Hepatocyte (in vitro differentiated cells): ENCODE measurements at regions not wholly inside any gene's neighbourhood (a gene's known extent, or its start where the extent isn't known, plus 50 kb on each side); places are given as distances from the start of the nearest gene placed in this dataset.

Experiments
- DNase-seq: peaks from one replicate; pipeline ENCODE4 v3.0.0-alpha.2; 2016; ENCODE audit warnings: low spot score
- H2AFZ ChIP-seq: fragments of 200-600 bp; sonication (generic); 2 replicates; pipeline ENCODE4 v1.6.0; 2016; ENCODE audit warnings: antibody characterized with exemption, mild to moderate bottlenecking
- H3K27ac ChIP-seq: fragments of 200-600 bp; sonication (generic); 2 replicates; pipeline ENCODE4 v1.5.1; 2016; ENCODE audit warnings: mild to moderate bottlenecking
- H3K27me3 ChIP-seq: fragments of 200-600 bp; sonication (generic); 2 replicates; pipeline ENCODE4 v1.6.1; 2016
- H3K36me3 ChIP-seq: fragments of 200-600 bp; sonication (generic); replicated peaks from 2 replicates; pipeline ENCODE4 v1.5.1; 2016; ENCODE audit warnings: low read depth; ENCODE audit not compliant: insufficient read depth
- H3K4me1 ChIP-seq: fragments of 200-600 bp; sonication (generic); 2 replicates; pipeline ENCODE4 v1.5.1; 2016; ENCODE audit warnings: mild to moderate bottlenecking, moderate library complexity; ENCODE audit not compliant: insufficient read depth
- H3K4me2 ChIP-seq: fragments of 200-600 bp; sonication (generic); 2 replicates; pipeline ENCODE4 v1.6.0; 2016
- H3K4me3 ChIP-seq: fragments of 200-600 bp; sonication (generic); 2 replicates; pipeline ENCODE4 v1.5.1; 2016; ENCODE audit warnings: mild to moderate bottlenecking
- H3K79me2 ChIP-seq: fragments of 200-600 bp; sonication (generic); 2 replicates; pipeline ENCODE4 v1.6.0; 2017; ENCODE audit warnings: mild to moderate bottlenecking
- H3K9me2 ChIP-seq: fragments of 200-600 bp; sonication (generic); replicated peaks from 2 replicates; pipeline ENCODE4 v1.6.0; 2017; ENCODE audit warnings: mild to moderate bottlenecking; ENCODE audit not compliant: insufficient read depth
- H3K9me3 ChIP-seq: fragments of 200-600 bp; sonication (generic); 2 replicates; pipeline ENCODE4 v1.5.1; 2016; ENCODE audit warnings: low read depth, mild to moderate bottlenecking
- H4K20me1 ChIP-seq: fragments of 200-600 bp; sonication (generic); 2 replicates; pipeline ENCODE4 v1.6.0; 2016; ENCODE audit warnings: mild to moderate bottlenecking; ENCODE audit not compliant: insufficient read depth, poor library complexity, severe bottlenecking
- CTCF ChIP-seq: fragments of 200-600 bp; sonication (generic); IDR thresholded peaks from 2 replicates; pipeline ENCODE4 v1.5.1; 2016; ENCODE audit warnings: antibody characterized with exemption, mild to moderate bottlenecking; ENCODE audit not compliant: poor library complexity
- EZH2 ChIP-seq: fragments of 200-600 bp; sonication (generic); IDR thresholded peaks from 2 replicates; pipeline ENCODE4 v1.6.1; 2016; ENCODE audit warnings: antibody characterized with exemption, mild to moderate bottlenecking, borderline replicate concordance
- EZH2phosphoT487 ChIP-seq: fragments of 200-600 bp; sonication (generic); IDR thresholded peaks from one replicate; pipeline ENCODE4 v1.6.1; 2018; ENCODE audit warnings: antibody characterized with exemption, mild to moderate bottlenecking, low read depth, moderate library complexity; ENCODE audit not compliant: unreplicated experiment, severe bottlenecking
- WGBS: methylation state at CpG from one replicate; pipeline ENCODE4 v1.1.6; 2016; ENCODE audit warnings: low lambda C conversion rate; ENCODE audit errors: missing lambda C conversion rate; 5-methylcytosine and 5-hydroxymethylcytosine counted together

- TF ChIP-seq CTCF (no peak), EZH2phosphoT487 (no peak), EZH2 (no peak)
These were observed 298.9 kb upstream of the TRIB2 start for GRCh38 chr2:12417786-12418185.

GRCh38 chr2:12419803-12420202 lies 296.9 kb upstream of the TRIB2 start:
- no peak overlapping the region for H3K4me2 ChIP-seq
- no peak overlapping the region for H2AFZ ChIP-seq
- no peak overlapping the region for H3K27ac ChIP-seq
- TF ChIP-seq EZH2 (no peak), EZH2phosphoT487 (no peak), CTCF (no peak)
- 100% methylated on average over 3 of the region's 3 CpGs for WGBS
- no peak for DNase-seq
- H3K9me2 ChIP-seq, result no peaks in the 10 kb centered on the region
- no peaks in the 10 kb centered on the region for H3K9me3 ChIP-seq
- no peaks in the 10 kb centered on the region for H3K79me2 ChIP-seq
- H3K27me3 ChIP-seq, result no peaks in the 10 kb centered on the region
- H3K4me1 ChIP-seq, result no peaks in the 10 kb centered on the region
- no peaks in the 10 kb centered on the region for H4K20me1 ChIP-seq
- no peak overlapping the region for H3K4me3 ChIP-seq
- H3K36me3 ChIP-seq, result no peaks in the 10 kb centered on the region

More at GRCh38 chr2:12417786-12418185, 298.9 kb upstream of the TRIB2 start:
- no peaks in the 10 kb centered on the region for H3K4me1 ChIP-seq
- no peak overlapping the region for H3K4me2 ChIP-seq
- H3K27ac ChIP-seq, result no peak overlapping the region
- H3K4me3 ChIP-seq, result no peak overlapping the region
- no peaks in the 10 kb centered on the region for H3K27me3 ChIP-seq
- H3K36me3 ChIP-seq, result no peaks in the 10 kb centered on the region
- H3K79me2 ChIP-seq, result no peaks in the 10 kb centered on the region
- no peak for DNase-seq
- no peak overlapping the region for H2AFZ ChIP-seq
- WGBS, result 74% methylated on average over 6 of the region's 6 CpGs
- H4K20me1 ChIP-seq, result no peaks in the 10 kb centered on the region
- H3K9me3 ChIP-seq, result no peaks in the 10 kb centered on the region
- no peaks in the 10 kb centered on the region for H3K9me2 ChIP-seq

- no peaks in the 10 kb centered on the region for H3K9me2 ChIP-seq
- WGBS, result 61% methylated on average over 3 of the region's 3 CpGs
- H3K36me3 ChIP-seq, result no peaks in the 10 kb centered on the region
- H3K79me2 ChIP-seq, result no peaks in the 10 kb centered on the region
- H2AFZ ChIP-seq, result no peak overlapping the region
- H3K9me3 ChIP-seq, result no peaks in the 10 kb centered on the region
- TF ChIP-seq CTCF, result no peak
- no peak for TF ChIP-seq EZH2phosphoT487
- TF ChIP-seq EZH2, result no peak
- no peak overlapping the region for H3K27ac ChIP-seq
- no peaks in the 10 kb centered on the region for H3K4me1 ChIP-seq
- H4K20me1 ChIP-seq, result no peaks in the 10 kb centered on the region
- H3K27me3 ChIP-seq, result no peaks in the 10 kb centered on the region
- DNase-seq, result no peak
- H3K4me3 ChIP-seq, result no peak overlapping the region
- no peak overlapping the region for H3K4me2 ChIP-seq
These were observed 295.7 kb upstream of the TRIB2 start for GRCh38 chr2:12421046-12421445.

GRCh38 chr2:12424219-12424618 lies 292.5 kb upstream of the TRIB2 start:
- Histone ChIP-seq H3K4me2 (no peak overlapping the region), H3K9me2 (no peaks in the 10 kb centered on the region), H4K20me1 (no peaks in the 10 kb centered on the region), H3K36me3 (no peaks in the 10 kb centered on the region), H3K4me1 (no peaks in the 10 kb centered on the region), H3K79me2 (no peaks in the 10 kb centered on the region), H3K27ac (no peak overlapping the region), H3K4me3 (no peak overlapping the region), H2AFZ (no peak overlapping the region), H3K9me3 (no peaks in the 10 kb centered on the region), H3K27me3 (no peaks in the 10 kb centered on the region)
- 88% methylated on average over 2 of the region's 2 CpGs for WGBS
- TF ChIP-seq EZH2phosphoT487 (no peak), EZH2 (no peak), CTCF (no peak)
- DNase-seq, result no peak
